ENCODE measurements at regions not wholly inside any gene's neighbourhood (a gene's known extent, or its start where the extent isn't known, plus 50 kb on each side); places are given as distances from the start of the nearest gene placed in this dataset.

DNA sequence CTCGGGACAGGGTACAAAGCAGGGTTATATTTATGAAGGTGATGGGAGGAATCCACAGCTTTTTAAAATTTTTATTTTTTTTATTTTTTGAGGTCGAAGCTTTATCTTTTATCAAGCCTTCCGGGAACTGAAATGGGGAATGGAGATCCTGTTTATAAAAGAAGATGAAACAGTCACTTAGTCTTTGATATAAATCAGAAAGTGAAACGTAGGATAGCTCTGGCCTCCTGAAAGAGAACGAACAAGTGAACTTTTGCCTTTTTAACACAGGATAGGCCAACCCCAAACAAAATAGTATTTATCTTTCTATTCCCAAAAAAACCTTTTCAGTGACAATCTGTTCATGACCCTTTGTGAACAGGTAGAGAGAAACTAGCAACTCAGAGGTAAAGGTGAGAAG, 634.0 kb upstream of the LMCD1 start:
- no peak overlapping the region for H4K8ac ChIP-seq (ENCODE audit: low read depth in 2 of 2, low read length in 2 of 2)
- no peak overlapping the region for H2BK5ac ChIP-seq (ENCODE audit: low read depth, low read length, poor library complexity, severe bottlenecking)
- CTCF ChIA-PET = no interaction called here
- H3K27ac ChIP-seq (ENCODE audit: insufficient read depth, low read length) = no peak overlapping the region
- no peak overlapping the region for H3K4ac ChIP-seq (ENCODE audit: low read depth, low read length)
- POLR2A ChIA-PET (ENCODE audit: unreplicated experiment) = no interaction called here
- H2BK120ac ChIP-seq (ENCODE audit: low read depth, low read length) = no peak overlapping the region
- no peak overlapping the region for H4K5ac ChIP-seq (ENCODE audit: low read depth, low read length)
- no peak for TF ChIP-seq RAD21 (IDR thresholded peaks at IDR 0.05; ENCODE audit: low read length)
- no peak for TF ChIP-seq POLR2A (IDR thresholded peaks at IDR 0.05; ENCODE audit: low read depth, low read length)
- TF ChIP-seq, protein P1, sequence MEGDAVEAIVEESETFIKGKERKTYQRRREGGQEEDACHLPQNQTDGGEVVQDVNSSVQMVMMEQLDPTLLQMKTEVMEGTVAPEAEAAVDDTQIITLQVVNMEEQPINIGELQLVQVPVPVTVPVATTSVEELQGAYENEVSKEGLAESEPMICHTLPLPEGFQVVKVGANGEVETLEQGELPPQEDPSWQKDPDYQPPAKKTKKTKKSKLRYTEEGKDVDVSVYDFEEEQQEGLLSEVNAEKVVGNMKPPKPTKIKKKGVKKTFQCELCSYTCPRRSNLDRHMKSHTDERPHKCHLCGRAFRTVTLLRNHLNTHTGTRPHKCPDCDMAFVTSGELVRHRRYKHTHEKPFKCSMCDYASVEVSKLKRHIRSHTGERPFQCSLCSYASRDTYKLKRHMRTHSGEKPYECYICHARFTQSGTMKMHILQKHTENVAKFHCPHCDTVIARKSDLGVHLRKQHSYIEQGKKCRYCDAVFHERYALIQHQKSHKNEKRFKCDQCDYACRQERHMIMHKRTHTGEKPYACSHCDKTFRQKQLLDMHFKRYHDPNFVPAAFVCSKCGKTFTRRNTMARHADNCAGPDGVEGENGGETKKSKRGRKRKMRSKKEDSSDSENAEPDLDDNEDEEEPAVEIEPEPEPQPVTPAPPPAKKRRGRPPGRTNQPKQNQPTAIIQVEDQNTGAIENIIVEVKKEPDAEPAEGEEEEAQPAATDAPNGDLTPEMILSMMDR (conservative IDR thresholded peaks at IDR 0.05; ENCODE audit: low read depth, low read length) = no peak
- no peak for TF ChIP-seq FOS (IDR thresholded peaks at IDR 0.05; ENCODE audit: low read depth, low read length)
- TF ChIP-seq, protein P2, sequence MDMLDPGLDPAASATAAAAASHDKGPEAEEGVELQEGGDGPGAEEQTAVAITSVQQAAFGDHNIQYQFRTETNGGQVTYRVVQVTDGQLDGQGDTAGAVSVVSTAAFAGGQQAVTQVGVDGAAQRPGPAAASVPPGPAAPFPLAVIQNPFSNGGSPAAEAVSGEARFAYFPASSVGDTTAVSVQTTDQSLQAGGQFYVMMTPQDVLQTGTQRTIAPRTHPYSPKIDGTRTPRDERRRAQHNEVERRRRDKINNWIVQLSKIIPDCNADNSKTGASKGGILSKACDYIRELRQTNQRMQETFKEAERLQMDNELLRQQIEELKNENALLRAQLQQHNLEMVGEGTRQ (IDR thresholded peaks at IDR 0.05; ENCODE audit: low read depth, low read length) = no peak
- TF ChIP-seq, protein P3, sequence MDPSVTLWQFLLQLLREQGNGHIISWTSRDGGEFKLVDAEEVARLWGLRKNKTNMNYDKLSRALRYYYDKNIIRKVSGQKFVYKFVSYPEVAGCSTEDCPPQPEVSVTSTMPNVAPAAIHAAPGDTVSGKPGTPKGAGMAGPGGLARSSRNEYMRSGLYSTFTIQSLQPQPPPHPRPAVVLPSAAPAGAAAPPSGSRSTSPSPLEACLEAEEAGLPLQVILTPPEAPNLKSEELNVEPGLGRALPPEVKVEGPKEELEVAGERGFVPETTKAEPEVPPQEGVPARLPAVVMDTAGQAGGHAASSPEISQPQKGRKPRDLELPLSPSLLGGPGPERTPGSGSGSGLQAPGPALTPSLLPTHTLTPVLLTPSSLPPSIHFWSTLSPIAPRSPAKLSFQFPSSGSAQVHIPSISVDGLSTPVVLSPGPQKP (IDR thresholded peaks at IDR 0.05; ENCODE audit: borderline replicate concordance, low read depth, low read length) = no peak
- TF ChIP-seq SMC3 (IDR thresholded peaks at IDR 0.05; ENCODE audit: low read depth, low read length) = no peak
- no peak for TF ChIP-seq CEBPB (IDR thresholded peaks at IDR 0.05; ENCODE audit: low read depth, low read length)
- TF ChIP-seq BHLHE40 (IDR thresholded peaks at IDR 0.05; ENCODE audit: low read depth, low read length) = no peak
- TF ChIP-seq RCOR1 (IDR thresholded peaks at IDR 0.05; ENCODE audit: insufficient replicate concordance, low read length) = no peak
- no peak for TF ChIP-seq MAZ (IDR thresholded peaks at IDR 0.05; ENCODE audit: borderline replicate concordance, low read depth, low read length)
- TF ChIP-seq MAFK (IDR thresholded peaks at IDR 0.05; ENCODE audit: low read depth, low read length) = no peak
- no peak for TF ChIP-seq RFX5 (IDR thresholded peaks at IDR 0.05; ENCODE audit: low read depth, low read length)
- no peak for TF ChIP-seq NFE2L2 (IDR thresholded peaks at IDR 0.05; ENCODE audit: low read depth, low read length)
- H3K79me1 ChIP-seq (ENCODE audit: low read depth in 1 of 2, low read length in 2 of 2) = no peaks in the 10 kb centered on the region
- no peak overlapping the region for H3K14ac ChIP-seq (replicated peaks; ENCODE audit: low read depth, low read length)
- H3K18ac ChIP-seq (ENCODE audit: low read depth, low read length) = no peak overlapping the region
- H2BK15ac ChIP-seq (ENCODE audit: low read depth, low read length) = no peak overlapping the region
- H4K20me1 ChIP-seq (ENCODE audit: insufficient read depth, low read length) = no peaks in the 10 kb centered on the region
- H4K91ac ChIP-seq (ENCODE audit: insufficient read depth, low read depth, low read length) = no peak overlapping the region
- H3K4me3 ChIP-seq (ENCODE audit: insufficient read depth, low read depth, low read length) = no peak overlapping the region
- dilution Hi-C loops (cut with HindIII; ENCODE audit: low sequenced_read_pairs, unreplicated experiment) (no loop called here), in situ Hi-C loops (cut with MboI; ENCODE audit: low sequenced_read_pairs) (no loop called here), intact Hi-C loops (cut with micrococcal nuclease) (no loop called here)
- H3K4me1 ChIP-seq (ENCODE audit: control insufficient read depth, insufficient read depth, low read length) = no peaks in the 10 kb centered on the region
- no peak overlapping the region for H2AFZ ChIP-seq (replicated peaks; ENCODE audit: low read length, poor library complexity)
- no peaks in the 10 kb centered on the region for H3K9me1 ChIP-seq (ENCODE audit: insufficient read depth, low read length)
- no peak overlapping the region for H3K4me2 ChIP-seq (ENCODE audit: low read depth, low read length)
- ATAC-seq (ENCODE audit: low read depth) (no peak), DNase-seq (no peak)
- no peak overlapping the region for H3K56ac ChIP-seq (ENCODE audit: extremely low read depth, insufficient read depth, low read length)
- H3K9me3 ChIP-seq (ENCODE audit: control insufficient read depth, insufficient read depth, low read length) = peaks cover under 1% of the 10 kb centered on the region
- H3K23ac ChIP-seq (ENCODE audit: low read depth, low read length) = no peak overlapping the region
- no peak overlapping the region for H2AK9ac ChIP-seq (replicated peaks; ENCODE audit: low read depth, low read length, poor library complexity)
- H2AK5ac ChIP-seq (ENCODE audit: low read depth, low read length) = no peak overlapping the region
- H3K27me3 ChIP-seq (ENCODE audit: control insufficient read depth, insufficient read depth, low read length) = no peaks in the 10 kb centered on the region
- H3K9ac ChIP-seq (ENCODE audit: low read depth, low read length) = no peak overlapping the region
- 20% methylated on average over 2 of the region's 5 CpGs; no CpG with 5 or more reads in 1 of the 2 experiments for WGBS, 2 experiments (ENCODE audit: extremely low coverage in 2 of 2, insufficient read length in 1 of 2)
- no TSS peak for BruUV-seq (replicated peaks)
- H3K36me3 ChIP-seq (ENCODE audit: control insufficient read depth, insufficient read depth, low read length) = no peaks in the 10 kb centered on the region
- H2BK20ac ChIP-seq (ENCODE audit: low read depth, low read length) = no peak overlapping the region

Data from IMR-90 (cell line).